WI38 (cell line): ENCODE measurements at regions not wholly inside any gene's neighbourhood (a gene's known extent, or its start where the extent isn't known, plus 50 kb on each side); places are given as distances from the start of the nearest gene placed in this dataset.

ENCODE experiments used
- H3K4me3 ChIP-seq: 2 replicates; pipeline ENCODE4 v1.5.1; 2011; ENCODE audit warnings: low read depth, mild to moderate bottlenecking, control low read depth, low read length
- CTCF ChIP-seq: IDR thresholded peaks from 2 replicates; pipeline ENCODE4 v1.5.1; 2012; ENCODE audit warnings: low read depth, mild to moderate bottlenecking, control low read depth, low read length

GRCh38 chr7:81606078-81606863 lies 163.6 kb downstream of the HGF start:
- no peak overlapping the region for H3K4me3 ChIP-seq
- no peak for TF ChIP-seq CTCF

- TF ChIP-seq CTCF, result no peak
- H3K4me3 ChIP-seq, result no peak overlapping the region
Observed at GRCh38 chr7:81605493-81605892, 164.4 kb downstream of the HGF start.

GRCh38 chr7:81604808-81605174 lies 165.1 kb downstream of the HGF start:
- no peak for TF ChIP-seq CTCF
- H3K4me3 ChIP-seq, result no peak overlapping the region

GRCh38 chr7:81604075-81604807 lies 165.6 kb downstream of the HGF start:
- H3K4me3 ChIP-seq, result no peak overlapping the region
- no peak for TF ChIP-seq CTCF

- TF ChIP-seq CTCF, result no peak
Observed at GRCh38 chr7:81600608-81601007, 169.2 kb downstream of the HGF start.

GRCh38 chr7:81598951-81599350 lies 170.9 kb downstream of the HGF start:
- no peak for TF ChIP-seq CTCF
- no peak overlapping the region for H3K4me3 ChIP-seq

More at GRCh38 chr7:81600608-81601007, 169.2 kb downstream of the HGF start:
- no peak overlapping the region for H3K4me3 ChIP-seq

GRCh38 chr7:81594767-81595166 lies 175.1 kb downstream of the HGF start:
- no peak overlapping the region for H3K4me3 ChIP-seq
- TF ChIP-seq CTCF, result no peak
